GM03348 (cell line): ENCODE measurements at regions not wholly inside any gene's neighbourhood (a gene's known extent, or its start where the extent isn't known, plus 50 kb on each side); places are given as distances from the start of the nearest gene placed in this dataset.
A peak's percentile ranks its signal among the peaks of the same experiment; 100 is the strongest.

Source experiments
- DNase-seq: peaks from one replicate; pipeline ENCODE4 v3.0.0; 2012; ENCODE audit warnings: low spot score

DNA sequence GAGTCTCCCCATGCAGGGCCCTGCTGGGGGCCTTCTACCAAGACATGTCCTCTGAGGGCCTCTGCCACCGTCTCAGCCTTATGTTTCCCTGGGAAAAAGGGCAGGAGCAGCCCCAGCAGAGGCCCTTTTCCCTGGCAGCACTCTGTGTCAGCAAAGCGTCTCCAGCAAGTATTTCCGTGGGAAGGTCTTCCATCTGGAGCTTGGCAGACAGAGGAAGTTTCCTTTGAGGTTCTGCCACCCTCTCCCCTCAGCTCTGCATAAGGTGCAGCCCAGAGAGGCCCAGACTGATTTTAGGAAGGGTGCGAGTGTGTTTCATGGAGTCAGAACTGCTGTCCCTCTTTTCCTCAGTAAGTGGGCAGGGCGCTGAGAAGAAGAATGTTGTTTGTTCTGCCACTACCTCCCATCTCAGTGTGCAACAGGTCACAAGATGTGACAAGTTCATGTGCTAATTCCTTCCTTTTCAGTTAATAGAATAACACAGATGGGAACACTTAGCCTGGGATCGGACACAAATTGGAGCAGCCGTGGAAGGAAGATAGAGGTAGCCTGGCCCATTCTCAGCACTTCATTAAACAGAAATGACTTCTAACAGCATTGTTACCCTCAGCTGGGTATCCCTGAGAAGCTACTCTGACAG lies 784.4 kb downstream of the MAFB start:
- DNase-seq: no peak

DNA sequence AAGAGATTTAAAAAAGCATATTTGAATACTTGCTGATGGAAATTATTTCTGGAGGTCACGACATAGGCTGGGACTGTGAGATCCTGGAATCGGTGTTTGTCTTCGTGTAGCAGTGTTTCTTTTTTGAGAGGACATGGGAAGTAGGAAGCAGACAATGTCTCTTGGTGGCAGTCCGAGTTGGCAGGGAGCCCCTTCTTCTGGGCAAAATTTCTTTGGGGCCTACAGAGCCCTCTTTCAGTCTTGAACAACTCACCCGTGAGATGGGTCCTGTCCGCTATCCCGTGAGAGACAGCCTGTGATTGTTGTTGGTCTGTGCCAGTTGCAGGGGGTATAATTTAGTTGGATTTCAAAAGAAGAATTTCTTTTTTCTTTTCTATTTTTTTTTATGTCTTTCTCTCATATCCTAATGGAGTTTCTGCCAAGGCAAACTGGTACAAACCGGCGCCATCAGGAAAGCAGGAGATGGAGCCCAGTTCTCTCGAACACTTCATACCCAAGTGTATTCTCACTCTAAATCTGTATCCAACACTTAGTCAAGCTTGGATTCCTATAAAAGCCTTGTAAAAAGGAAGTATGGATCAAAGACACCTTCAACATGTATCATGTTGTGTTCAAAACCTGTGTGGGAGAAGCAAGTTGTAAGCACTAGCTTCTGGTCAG lies 785.1 kb downstream of the MAFB start:
- DNase-seq: no peak

DNA sequence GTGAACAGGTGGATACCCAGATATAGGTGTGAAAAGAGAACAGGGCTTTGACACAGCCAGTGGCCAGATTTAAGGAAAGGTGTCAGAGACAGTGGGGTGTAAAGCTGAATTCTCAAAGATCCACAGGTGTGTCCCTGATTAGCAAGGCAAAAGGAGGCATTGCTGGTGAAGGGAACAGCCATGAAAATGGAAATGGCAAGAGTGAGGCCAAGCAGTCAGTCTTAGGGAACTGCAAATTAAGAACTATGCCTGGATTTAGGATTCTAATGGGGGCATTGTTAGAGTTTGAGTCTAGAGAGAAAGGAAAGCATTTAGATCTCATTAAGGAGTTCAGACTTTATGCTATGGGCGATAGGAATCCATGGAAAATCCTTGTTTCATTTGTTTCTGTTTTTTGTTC lies 789.2 kb downstream of the MAFB start:
- DNase-seq: no peak

DNA sequence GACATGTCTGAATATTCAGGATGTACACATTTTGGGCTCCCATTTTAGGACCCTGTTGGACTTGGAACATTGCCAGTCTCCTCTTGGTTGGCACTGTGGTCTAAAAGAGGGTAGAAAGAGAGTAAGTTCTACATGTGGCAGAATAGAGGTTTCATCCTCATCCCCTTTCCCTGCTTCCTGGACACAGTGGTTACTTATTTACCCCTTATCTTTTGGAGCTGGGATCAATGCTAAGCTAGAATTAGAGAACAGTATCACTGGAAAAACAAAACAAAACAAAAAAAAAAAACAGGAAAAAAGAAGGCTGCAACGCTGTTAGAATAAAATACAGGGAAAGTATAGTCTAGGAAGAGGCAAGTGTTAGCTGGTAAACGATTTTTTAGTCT lies 790.6 kb downstream of the MAFB start:
- DNase-seq: no peak

DNA sequence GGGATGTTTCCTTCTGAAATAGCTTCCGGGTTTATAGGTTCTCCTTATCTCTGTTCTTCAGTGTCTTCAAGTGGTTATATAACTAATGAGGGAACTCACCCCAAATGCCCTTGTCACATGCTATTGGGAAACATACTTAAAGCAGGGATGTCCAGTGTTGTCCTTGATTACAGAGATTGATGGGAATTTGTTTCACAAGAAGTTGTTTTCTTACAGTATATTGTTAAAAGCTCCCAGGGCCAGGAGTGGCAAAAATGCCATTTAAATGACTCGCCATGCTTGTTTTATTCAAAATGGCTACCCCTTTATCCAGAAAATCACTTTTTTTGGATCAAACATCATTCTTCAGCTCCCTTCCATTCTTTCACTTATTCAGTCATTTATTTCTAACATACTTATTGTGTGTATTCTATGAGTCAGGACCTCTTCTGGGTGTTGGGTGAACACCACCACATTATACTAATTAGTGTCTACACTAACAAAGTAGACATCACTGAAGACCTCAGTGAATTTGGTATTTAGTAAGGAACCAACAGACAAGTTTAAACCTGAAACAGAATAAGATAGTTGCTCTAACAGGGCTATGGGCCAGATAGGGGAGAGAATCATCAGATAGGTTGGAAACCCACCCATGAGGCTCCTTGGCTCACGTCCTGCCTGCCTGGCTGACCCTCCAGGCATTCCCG lies 791.1 kb downstream of the MAFB start:
- DNase-seq: no peak

DNA sequence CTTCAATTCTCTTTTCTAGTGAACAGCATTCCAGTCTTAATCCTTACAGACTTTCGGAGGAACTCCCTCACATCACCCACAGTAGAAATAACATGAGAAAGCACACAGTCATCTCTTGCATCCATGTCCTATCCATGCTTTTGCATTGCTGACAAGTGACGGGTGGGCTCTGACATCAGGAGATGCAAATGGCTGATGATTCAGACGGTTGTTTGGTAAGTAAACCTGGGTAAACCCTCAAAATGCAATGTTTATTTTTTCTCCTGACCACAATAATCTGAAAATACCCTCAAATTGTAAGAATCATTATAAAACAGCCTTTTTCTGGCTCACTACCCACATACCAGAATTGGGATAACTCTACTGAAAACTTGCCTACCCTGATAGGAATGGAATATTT lies 792.0 kb downstream of the MAFB start:
- peak; percentile 9 for DNase-seq

DNA sequence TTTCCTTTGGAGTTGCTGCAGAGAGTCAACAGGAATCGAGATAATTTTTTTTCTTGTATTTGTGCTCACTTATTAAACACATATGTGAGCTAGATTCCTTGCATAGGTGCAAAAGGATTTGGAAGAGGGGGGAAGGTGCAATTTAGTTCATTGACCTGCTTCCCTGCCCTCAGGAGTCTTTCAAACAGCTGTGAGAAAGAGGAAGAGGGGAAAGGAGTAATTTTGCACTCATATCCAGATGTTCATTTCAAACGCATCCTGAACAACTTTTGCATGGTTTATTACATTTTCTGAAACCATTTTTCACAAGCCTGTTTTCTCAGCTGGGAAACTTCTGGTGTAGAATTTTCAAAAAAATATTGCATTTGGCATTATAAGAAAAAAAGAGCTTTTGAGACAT lies 795.0 kb downstream of the MAFB start:
- no peak for DNase-seq

DNA sequence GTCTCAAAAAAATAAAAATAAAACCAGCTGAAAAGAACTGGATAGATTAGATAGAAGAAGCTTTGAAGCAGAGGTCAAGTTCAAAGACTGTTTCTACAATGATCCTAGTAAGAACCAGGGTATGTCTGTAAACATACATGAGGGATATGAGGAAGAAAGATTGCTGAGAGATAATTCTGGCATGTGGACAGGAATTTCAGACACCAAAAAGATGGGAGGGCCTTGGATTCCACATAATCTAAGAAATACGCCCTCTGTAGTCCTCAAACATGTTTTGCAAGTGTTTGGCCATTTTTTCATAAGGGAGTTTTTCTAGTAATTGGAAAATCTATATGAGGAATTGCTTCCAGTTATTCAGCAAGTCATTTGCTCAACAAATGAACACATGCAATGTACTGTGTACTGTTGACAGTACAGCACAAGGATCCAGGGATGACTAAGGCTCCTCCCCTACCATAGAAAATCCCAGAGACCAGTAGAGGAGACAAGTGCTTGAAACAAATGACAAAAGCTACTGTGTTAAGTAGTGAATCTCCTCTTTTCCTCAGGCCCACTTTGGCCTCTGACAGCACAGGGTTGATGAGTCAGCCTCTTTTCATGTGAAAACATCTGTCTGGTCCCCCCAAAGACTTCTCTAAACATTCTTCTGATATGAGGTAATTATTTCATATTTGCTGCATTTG lies 795.9 kb downstream of the MAFB start:
- peak; percentile 24 for DNase-seq

DNA sequence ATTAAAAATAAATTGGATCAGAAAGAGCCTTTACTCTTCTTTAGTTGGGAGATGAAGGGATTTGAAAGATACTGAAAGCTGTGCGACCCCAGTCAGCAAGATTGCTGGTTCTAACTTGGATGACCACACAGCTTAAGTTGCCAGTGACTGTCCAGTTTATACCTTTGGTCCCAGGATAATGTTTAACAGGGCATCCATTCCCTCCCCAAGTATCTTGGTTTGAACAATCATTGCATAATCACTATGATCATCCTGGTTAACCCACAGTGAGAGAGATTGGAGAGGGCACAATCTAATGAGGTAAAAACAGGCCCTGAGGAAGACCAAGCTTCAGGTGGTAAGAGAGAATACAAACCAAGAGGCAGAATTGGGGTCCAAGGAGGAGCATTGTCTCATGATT lies 798.3 kb downstream of the MAFB start:
- no peak for DNase-seq

DNA sequence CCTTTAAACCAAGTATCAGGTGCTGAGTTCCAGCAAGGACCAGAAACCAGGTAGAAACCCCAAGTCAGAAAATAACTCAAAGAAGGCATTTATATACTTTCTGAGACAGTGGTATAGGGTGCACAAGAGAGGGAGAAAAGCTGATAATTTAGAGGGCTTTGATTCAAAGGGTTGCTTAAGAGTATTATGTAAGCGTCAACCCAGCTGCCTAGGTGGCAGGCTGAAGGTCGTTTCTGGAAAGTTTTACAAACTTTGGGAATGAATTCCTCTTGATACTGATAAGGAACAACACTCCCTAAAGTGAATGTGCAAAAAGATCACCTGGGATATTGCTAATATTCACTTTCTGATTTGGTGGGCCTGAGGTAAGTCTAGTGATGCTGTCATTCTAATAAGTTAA lies 800.7 kb downstream of the MAFB start:
- DNase-seq: no peak

DNA sequence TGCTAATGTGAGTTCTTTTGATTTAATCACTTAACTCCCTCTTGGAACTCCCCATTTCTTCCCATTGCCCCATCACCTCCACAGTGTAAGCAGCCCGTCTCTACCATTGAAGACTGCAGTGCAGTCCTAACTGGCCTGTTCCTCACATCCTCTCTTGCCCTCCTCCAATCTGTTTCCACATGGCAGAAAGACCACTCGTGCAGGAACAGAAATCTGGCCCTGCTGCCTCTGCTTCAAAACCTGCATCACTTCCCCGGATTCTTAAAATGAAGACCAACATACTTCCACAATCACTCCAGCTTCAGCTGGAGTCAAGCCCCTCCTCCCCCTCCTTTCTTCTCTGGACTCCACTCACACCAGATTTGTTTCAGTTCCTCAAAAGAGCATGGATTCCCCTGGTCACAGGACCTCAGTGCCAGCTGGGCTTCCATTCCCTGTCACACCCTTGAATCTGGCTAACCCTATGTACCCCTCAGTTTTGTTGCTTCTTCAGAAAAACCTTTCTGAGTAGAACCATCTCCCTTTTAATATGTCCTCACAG lies 802.3 kb downstream of the MAFB start:
- peak; percentile 5 for DNase-seq

DNA sequence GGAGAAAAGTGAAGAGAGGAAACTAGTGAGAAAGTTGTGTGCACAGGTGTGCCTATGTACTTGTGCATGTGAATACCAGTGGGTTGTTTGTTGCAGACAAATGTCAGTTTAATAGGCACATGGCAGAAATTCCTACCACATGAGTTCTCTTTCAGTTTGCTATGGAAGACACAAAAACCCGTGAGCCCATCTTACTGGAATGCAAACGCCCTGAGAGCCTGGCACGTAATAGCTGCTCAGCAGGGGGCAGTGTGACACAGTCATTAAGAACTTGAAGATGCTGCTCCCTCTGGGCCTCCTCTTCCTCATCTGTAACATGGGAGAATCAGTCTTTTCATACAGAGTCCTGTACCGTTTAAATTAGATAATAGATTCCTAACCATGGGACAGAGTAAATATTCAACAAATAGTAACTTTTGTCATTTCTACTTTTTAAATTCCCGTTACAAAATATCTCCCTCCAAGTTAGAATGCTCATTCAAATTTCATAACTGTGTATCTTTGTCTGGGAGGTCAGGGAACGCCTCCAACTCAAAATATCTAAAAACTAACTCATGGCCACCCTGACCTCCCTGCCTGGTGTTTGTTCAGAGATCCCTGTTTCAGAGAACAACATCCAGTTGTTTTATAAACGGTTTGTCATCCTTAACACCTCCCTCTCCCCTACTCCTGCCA lies 802.9 kb downstream of the MAFB start:
- peak; percentile 77 for DNase-seq

DNA sequence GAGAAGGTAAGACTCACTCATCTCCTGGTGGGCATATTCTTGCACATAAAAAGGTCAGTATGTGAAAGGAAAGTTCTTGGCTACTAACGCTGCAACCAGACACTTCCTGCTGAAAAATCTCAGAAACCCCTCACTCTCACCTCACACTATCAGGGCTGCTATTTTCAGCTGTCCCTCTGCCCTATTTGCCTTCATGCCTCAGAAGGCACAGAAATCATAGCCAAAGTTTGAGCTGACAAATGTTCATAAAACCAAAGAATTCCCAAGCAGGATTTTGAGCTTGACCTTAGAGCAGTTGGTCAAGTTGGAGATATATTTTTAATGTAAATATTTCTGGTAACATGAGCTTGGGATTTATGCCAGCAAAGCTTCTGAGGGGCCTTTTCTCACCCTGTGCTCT lies 806.2 kb downstream of the MAFB start:
- no peak for DNase-seq

DNA sequence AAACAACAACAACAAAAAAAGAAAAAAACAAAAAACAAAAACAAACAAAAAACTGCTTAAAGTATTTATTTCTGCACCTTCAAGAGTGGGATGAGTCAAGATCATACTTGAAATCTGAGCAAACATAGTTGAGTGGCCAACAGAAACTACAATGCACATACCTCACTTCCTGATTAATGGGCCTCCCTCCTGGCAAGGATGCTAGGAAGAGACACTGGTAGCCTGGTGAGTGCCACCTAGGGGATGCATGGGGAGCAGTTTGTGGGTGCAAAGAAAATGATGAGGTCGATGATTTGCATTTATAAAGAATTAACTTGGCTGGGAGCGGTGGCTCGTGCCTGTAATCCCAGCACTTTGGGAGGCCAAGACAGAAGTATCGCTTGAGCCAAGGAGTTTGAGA lies 808.1 kb downstream of the MAFB start:
- DNase-seq: peak; percentile 13

DNA sequence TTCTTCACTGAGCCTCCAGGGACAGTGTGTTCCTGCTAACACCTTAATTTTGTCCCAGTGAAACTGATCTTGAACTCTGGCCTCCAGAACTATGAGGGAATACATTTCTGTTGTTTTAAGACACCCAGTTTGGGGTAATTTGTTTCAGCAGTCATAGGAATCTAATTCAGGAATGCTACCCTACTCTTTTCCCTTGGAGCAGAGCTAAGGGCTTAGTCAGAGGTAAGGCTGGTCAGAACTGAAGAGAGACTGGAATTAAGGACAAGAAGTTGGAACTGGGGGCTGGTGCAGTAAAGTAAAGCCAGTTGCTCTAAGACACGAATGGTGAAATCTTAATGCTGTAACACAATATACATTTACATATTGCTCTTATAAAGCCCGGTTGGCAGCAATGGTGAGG lies 809.7 kb downstream of the MAFB start:
- no peak for DNase-seq

DNA sequence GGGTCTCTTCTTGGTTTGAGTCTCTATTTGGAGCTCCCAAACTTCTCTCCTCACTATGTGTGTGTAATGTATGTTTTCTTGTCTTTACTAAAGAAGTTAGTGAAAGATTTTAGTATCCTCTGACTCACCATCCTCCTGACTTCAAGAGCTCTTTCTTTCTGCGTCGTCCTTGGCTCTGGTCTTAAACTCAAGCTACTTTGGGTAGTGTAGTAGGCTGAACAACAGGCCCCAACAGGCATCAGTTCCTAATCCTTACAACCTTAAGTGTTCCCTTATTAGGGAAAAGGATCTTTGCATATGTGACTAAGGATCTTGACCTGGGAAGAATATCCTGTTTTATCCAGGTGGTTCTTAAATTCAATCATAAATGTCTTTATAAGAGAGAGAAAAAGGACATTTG lies 810.2 kb downstream of the MAFB start:
- no peak for DNase-seq

DNA sequence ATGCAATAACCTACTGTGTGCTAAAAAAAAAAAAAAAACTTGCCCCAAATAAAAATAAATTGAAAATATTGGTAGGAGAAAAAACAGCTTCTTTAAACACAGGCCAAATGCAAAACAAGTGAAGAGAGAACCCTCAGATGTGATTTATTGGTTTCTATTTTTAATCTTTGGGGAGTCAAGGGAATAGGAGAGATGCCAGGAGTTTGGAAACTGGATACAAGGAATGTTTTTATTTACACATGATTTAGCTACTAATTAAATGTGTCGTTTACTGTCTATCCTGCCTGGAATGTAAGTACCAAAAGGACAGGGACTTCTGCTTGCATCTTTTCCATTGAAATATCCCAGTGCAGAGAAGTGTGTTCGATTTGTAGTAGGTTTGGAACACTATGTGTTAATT lies 810.7 kb downstream of the MAFB start:
- DNase-seq: no peak

DNA sequence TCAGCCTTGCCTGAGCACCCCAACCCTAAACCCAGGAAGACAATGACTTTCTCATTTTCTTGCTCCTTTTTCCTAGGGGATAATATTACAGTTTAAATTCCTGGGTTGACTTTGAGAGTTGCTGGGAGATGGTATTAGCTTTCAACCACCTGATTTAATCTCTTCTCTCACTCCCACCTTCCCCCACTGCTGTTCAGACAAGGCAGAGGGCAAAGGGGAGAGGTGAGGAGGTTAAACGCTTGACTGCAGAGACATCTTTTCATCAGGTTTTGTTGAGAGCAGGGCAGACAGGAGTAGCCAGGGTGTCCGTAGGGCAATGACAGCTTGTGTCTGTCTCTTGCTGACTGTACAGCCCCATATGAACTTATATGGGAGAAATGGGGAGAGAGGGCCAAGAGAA lies 811.2 kb downstream of the MAFB start:
- no peak for DNase-seq

DNA sequence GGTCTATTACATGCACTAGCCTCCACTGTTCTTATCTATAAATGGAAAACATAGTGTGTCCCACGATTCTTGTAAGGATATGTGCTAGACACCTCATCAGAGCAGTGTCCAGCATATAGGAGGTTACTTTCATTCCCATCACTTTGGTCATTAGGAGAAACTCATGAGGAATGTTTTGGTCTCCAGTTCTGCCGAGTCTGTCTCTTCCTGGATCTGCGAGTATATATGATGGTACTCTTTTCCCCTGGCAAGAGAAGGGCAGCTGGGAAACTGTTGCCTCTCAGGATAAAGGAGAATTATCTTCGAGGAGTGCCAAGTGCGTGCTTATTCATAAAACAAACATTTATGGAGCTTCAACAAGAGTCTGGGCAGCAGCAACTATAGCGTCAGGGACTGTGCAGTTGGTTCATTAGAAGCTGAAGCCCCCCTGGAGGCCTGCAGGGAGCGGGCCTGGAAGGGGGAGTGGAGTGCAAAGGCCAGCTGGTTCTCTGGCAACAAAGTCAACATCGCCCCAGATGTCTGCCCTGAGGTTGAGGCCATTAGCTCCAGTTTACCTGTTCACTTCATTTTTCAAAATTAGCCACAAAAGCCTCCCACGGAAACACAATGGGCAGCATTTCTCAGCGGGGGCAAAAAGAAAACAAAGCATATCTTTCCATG lies 811.9 kb downstream of the MAFB start:
- DNase-seq: no peak

DNA sequence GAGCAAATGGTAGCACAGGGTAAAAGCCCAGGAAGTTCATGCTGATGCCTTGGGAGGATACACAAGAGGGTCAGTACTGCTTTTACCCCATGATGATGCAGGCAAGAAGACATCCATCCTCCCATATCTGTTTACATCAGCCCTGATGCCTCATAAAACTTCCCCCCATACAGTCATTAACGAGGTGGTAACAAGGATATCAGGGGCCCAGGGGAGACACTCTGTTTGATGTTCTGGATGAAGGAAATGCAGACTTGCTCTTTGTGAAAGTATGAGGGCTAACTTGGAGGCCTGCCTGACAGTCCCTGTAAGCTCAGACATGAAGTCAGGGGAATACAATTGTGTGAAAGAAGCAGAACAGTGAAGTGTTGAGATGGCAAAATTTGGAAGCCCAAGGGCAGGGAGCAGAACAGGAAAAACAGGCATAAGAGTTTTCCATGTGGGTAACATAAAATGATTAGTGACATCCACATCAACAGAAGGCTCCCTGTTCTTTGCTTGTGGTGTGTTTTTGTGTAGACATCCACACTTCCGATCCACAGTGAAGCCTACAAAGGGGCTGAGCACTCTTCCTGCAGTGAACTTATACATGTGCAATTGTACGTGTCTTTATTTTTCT lies 813.4 kb downstream of the MAFB start:
- DNase-seq: no peak
